DOHH2 (cell line): ENCODE measurements at regions not wholly inside any gene's neighbourhood (a gene's known extent, or its start where the extent isn't known, plus 50 kb on each side); places are given as distances from the start of the nearest gene placed in this dataset.

Source experiments
- H3F3A ChIP-seq: fragments of 200-600 bp; sonication (generic), shearing (Covaris generic); 2 replicates; pipeline ENCODE4 v1.6.0; 2016; ENCODE audit warnings: antibody characterized with exemption, mild to moderate bottlenecking; ENCODE audit not compliant: control insufficient read depth, insufficient read depth
- H3K27ac ChIP-seq: fragments of 200-600 bp; sonication (generic); 2 replicates; pipeline ENCODE4 v1.5.1; 2014; ENCODE audit warnings: low read depth, mild to moderate bottlenecking, low read length, moderate library complexity
- H3K27me3 ChIP-seq: fragments of 200-600 bp; sonication (generic); 2 replicates; pipeline ENCODE4 v1.6.1; 2014; ENCODE audit warnings: mild to moderate bottlenecking, low read length, mixed read lengths; ENCODE audit not compliant: control insufficient read depth
- H3K36me3 ChIP-seq: fragments of 200-600 bp; sonication (generic); 2 replicates; pipeline ENCODE4 v1.6.1; 2014; ENCODE audit warnings: mild to moderate bottlenecking, low read length, moderate library complexity, mixed read lengths; ENCODE audit not compliant: control insufficient read depth
- H3K4me1 ChIP-seq: fragments of 200-600 bp; sonication (generic); 2 replicates; pipeline ENCODE4 v1.6.1; 2014; ENCODE audit warnings: mild to moderate bottlenecking, low read length, mixed read lengths; ENCODE audit not compliant: control insufficient read depth
- H3K4me2 ChIP-seq: fragments of 200-600 bp; sonication (generic); 2 replicates; pipeline ENCODE4 v1.6.0; 2014; ENCODE audit warnings: mild to moderate bottlenecking, low read length, moderate library complexity
- H3K4me3 ChIP-seq: fragments of 200-600 bp; sonication (generic); 2 replicates; pipeline ENCODE4 v1.5.1; 2014; ENCODE audit warnings: mild to moderate bottlenecking, low read length, mixed read lengths
- H3K79me2 ChIP-seq: fragments of 200-600 bp; sonication (generic); 2 replicates; pipeline ENCODE4 v1.6.1; 2014; ENCODE audit warnings: mild to moderate bottlenecking, low read length, mixed read lengths; ENCODE audit not compliant: control insufficient read depth
- H3K9me2 ChIP-seq: fragments of 200-600 bp; sonication (generic); replicated peaks from 2 replicates; pipeline ENCODE4 v1.6.1; 2014; ENCODE audit warnings: mild to moderate bottlenecking, low read length, mixed read lengths; ENCODE audit not compliant: control insufficient read depth
- H3K9me3 ChIP-seq: fragments of 200-600 bp; sonication (generic); 2 replicates; pipeline ENCODE4 v1.6.1; 2014; ENCODE audit warnings: antibody characterized with exemption, low read length, mixed read lengths; ENCODE audit not compliant: control insufficient read depth, insufficient read depth
- H4K20me1 ChIP-seq: fragments of 200-600 bp; sonication (generic); 2 replicates; pipeline ENCODE4 v1.6.0; 2014; ENCODE audit warnings: low read depth, mild to moderate bottlenecking, antibody characterized with exemption, low read length, moderate library complexity; ENCODE audit not compliant: control insufficient read depth, insufficient read depth
- EZH2phosphoT487 ChIP-seq: fragments of 200-600 bp; sonication (generic); IDR thresholded peaks from 2 replicates; pipeline ENCODE4 v1.6.1; 2017; ENCODE audit warnings: borderline replicate concordance, mild to moderate bottlenecking, antibody characterized with exemption, low read length, moderate library complexity, mixed read lengths
- TF ChIP-seq, protein P1 (sequence below): fragments of 200-600 bp; sonication (generic); IDR thresholded peaks from one replicate; pipeline ENCODE4 v1.5.1; 2014; ENCODE audit warnings: antibody characterized with exemption, mild to moderate bottlenecking, low read depth, low read length; ENCODE audit not compliant: poor library complexity, severe bottlenecking

DNA sequence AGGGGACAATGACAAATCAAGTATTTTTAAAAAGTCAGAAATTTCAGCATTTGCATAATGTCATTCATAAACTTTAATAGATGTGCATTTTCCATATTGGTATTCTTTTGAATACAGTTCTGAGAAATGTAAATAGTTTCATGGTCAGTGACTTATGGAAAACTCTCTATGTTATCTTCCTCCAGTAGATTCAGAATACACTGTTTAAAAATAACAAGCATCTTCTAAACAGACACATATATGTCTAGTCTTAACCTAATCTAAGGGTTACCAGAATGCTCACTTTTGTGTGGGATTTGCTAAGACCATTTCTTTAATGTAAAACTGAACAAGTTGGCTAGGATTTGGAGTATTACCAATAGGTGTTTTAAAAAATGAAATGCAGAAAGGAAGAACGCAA, 119.8 kb upstream of the SGCG start:
- Histone ChIP-seq H3K9me2 (no peaks in the 10 kb centered on the region), H3K4me2 (no peak overlapping the region), H3K36me3 (no peaks in the 10 kb centered on the region), H3K4me3 (no peak overlapping the region), H3K79me2 (no peaks in the 10 kb centered on the region), H4K20me1 (no peaks in the 10 kb centered on the region), H3K27me3 (no peaks in the 10 kb centered on the region), H3F3A (no peaks in the 10 kb centered on the region), H3K27ac (no peak overlapping the region), H3K9me3 (peaks cover 4% of the 10 kb centered on the region; the same call in 1 of the 2 replicates), H3K4me1 (no peaks in the 10 kb centered on the region)
- TF ChIP-seq EZH2phosphoT487: no peak
- TF ChIP-seq, protein P1, sequence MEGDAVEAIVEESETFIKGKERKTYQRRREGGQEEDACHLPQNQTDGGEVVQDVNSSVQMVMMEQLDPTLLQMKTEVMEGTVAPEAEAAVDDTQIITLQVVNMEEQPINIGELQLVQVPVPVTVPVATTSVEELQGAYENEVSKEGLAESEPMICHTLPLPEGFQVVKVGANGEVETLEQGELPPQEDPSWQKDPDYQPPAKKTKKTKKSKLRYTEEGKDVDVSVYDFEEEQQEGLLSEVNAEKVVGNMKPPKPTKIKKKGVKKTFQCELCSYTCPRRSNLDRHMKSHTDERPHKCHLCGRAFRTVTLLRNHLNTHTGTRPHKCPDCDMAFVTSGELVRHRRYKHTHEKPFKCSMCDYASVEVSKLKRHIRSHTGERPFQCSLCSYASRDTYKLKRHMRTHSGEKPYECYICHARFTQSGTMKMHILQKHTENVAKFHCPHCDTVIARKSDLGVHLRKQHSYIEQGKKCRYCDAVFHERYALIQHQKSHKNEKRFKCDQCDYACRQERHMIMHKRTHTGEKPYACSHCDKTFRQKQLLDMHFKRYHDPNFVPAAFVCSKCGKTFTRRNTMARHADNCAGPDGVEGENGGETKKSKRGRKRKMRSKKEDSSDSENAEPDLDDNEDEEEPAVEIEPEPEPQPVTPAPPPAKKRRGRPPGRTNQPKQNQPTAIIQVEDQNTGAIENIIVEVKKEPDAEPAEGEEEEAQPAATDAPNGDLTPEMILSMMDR: no peak

DNA sequence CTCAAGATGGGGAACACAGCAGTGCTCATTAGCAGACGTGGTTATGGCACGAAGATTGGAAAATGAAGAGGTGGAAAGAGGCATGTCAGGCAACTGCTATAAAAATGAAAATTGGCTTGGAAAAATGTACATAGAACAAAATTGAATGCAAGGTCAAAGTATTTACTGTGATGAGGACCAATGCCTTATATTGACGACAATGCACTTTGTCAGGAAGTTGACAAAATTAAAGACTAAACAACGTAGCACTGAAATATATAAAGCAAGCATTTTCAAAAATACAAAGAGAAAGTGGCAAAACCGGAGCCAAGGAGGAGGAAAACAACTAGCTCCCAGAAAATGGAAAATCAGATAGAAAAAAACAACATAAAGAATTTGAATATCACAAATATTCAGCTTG, 113.7 kb upstream of the SGCG start:
- H3K27me3 ChIP-seq: no peaks in the 10 kb centered on the region
- TF ChIP-seq, protein P1: no peak
- no peak for TF ChIP-seq EZH2phosphoT487
- H3F3A ChIP-seq: no peaks in the 10 kb centered on the region
- H3K4me2 ChIP-seq: no peak overlapping the region
- no peaks in the 10 kb centered on the region for H3K9me3 ChIP-seq
- no peaks in the 10 kb centered on the region for H3K9me2 ChIP-seq
- H3K36me3 ChIP-seq: no peaks in the 10 kb centered on the region
- H3K4me3 ChIP-seq: no peak overlapping the region
- H3K27ac ChIP-seq: no peak overlapping the region
- H3K79me2 ChIP-seq: no peaks in the 10 kb centered on the region
- no peaks in the 10 kb centered on the region for H4K20me1 ChIP-seq
- no peaks in the 10 kb centered on the region for H3K4me1 ChIP-seq

DNA sequence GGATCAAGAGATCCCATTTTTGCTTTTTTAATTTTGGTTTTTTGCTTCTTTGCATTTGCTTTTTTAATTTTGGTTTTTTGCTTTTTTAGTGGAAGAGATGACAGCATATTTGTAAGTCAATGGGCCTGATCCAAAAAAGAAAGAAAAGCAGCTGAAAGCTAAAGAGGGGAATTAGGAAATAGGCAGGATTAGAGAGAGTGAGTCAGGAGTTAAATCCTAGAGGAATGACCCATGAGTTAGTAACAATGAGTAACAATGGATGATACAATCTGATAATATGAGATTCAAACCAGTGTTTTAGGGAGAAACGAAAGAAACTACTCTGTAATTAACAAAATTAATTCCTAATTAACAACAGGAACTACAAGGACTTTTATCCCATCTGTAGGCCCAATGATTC, 111.2 kb upstream of the SGCG start:
- Histone ChIP-seq H3K9me3 (no peaks in the 10 kb centered on the region), H3K4me2 (no peak overlapping the region), H3K27me3 (no peaks in the 10 kb centered on the region), H3K4me3 (no peak overlapping the region), H3K4me1 (no peaks in the 10 kb centered on the region), H3F3A (no peaks in the 10 kb centered on the region), H4K20me1 (no peaks in the 10 kb centered on the region), H3K36me3 (no peaks in the 10 kb centered on the region), H3K79me2 (no peaks in the 10 kb centered on the region), H3K9me2 (no peaks in the 10 kb centered on the region), H3K27ac (no peak overlapping the region)
- no peak for TF ChIP-seq EZH2phosphoT487
- TF ChIP-seq, protein P1: no peak
